ENCODE measurements at regions not wholly inside any gene's neighbourhood (a gene's known extent, or its start where the extent isn't known, plus 50 kb on each side); places are given as distances from the start of the nearest gene placed in this dataset.

DNA sequence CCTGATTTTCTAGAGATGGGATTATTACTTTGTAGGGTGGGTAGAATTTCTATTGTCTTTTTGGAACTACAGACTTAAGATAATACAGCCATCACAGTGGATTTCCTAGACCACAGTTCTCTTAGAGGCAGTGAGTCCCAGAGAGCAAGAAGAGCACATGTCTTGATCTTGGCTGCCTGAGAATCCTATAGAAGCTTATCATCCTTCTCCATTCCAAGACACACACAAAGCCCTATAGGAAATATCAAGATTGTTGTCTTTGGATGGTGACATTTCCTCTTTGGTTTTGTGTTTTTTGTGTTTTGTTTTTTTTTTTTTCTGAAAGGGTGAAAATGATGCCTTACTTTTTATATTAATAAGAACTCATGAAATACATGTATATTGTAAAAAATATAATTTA, 143.1 kb downstream of the AHR start:
- TF ChIP-seq, protein P1, sequence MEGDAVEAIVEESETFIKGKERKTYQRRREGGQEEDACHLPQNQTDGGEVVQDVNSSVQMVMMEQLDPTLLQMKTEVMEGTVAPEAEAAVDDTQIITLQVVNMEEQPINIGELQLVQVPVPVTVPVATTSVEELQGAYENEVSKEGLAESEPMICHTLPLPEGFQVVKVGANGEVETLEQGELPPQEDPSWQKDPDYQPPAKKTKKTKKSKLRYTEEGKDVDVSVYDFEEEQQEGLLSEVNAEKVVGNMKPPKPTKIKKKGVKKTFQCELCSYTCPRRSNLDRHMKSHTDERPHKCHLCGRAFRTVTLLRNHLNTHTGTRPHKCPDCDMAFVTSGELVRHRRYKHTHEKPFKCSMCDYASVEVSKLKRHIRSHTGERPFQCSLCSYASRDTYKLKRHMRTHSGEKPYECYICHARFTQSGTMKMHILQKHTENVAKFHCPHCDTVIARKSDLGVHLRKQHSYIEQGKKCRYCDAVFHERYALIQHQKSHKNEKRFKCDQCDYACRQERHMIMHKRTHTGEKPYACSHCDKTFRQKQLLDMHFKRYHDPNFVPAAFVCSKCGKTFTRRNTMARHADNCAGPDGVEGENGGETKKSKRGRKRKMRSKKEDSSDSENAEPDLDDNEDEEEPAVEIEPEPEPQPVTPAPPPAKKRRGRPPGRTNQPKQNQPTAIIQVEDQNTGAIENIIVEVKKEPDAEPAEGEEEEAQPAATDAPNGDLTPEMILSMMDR (IDR thresholded peaks at IDR 0.05) = no peak
- no peak for TF ChIP-seq POLR2AphosphoS5 (IDR thresholded peaks at IDR 0.05; ENCODE audit: low read depth, low read length)
- TF ChIP-seq, protein P2, sequence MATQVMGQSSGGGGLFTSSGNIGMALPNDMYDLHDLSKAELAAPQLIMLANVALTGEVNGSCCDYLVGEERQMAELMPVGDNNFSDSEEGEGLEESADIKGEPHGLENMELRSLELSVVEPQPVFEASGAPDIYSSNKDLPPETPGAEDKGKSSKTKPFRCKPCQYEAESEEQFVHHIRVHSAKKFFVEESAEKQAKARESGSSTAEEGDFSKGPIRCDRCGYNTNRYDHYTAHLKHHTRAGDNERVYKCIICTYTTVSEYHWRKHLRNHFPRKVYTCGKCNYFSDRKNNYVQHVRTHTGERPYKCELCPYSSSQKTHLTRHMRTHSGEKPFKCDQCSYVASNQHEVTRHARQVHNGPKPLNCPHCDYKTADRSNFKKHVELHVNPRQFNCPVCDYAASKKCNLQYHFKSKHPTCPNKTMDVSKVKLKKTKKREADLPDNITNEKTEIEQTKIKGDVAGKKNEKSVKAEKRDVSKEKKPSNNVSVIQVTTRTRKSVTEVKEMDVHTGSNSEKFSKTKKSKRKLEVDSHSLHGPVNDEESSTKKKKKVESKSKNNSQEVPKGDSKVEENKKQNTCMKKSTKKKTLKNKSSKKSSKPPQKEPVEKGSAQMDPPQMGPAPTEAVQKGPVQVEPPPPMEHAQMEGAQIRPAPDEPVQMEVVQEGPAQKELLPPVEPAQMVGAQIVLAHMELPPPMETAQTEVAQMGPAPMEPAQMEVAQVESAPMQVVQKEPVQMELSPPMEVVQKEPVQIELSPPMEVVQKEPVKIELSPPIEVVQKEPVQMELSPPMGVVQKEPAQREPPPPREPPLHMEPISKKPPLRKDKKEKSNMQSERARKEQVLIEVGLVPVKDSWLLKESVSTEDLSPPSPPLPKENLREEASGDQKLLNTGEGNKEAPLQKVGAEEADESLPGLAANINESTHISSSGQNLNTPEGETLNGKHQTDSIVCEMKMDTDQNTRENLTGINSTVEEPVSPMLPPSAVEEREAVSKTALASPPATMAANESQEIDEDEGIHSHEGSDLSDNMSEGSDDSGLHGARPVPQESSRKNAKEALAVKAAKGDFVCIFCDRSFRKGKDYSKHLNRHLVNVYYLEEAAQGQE (IDR thresholded peaks at IDR 0.05; ENCODE audit: insufficient read depth in 1 of 2, low read depth in 2 of 2, low read length in 1 of 2) = no peak
- no peak for TF ChIP-seq TCF7L2 (IDR thresholded peaks at IDR 0.05; ENCODE audit: low read depth, low read length)
